ENCODE measurements at regions not wholly inside any gene's neighbourhood (a gene's known extent, or its start where the extent isn't known, plus 50 kb on each side); places are given as distances from the start of the nearest gene placed in this dataset.

- H3K36me3 ChIP-seq (ENCODE audit: insufficient read depth, low read length) = no peaks in the 10 kb centered on the region
- DNase-seq = no peak
- H3K9ac ChIP-seq (ENCODE audit: low read depth, low read length) = no peak overlapping the region
- H3K4me1 ChIP-seq (ENCODE audit: insufficient read depth, low read length) = no peaks in the 10 kb centered on the region
- no peaks in the 10 kb centered on the region for H3K27me3 ChIP-seq (ENCODE audit: insufficient read depth, low read length, poor library complexity)
- H3K9me3 ChIP-seq (ENCODE audit: insufficient read depth, low read length, severe bottlenecking) = peaks cover 3% of the 10 kb centered on the region
- H2AFZ ChIP-seq (ENCODE audit: low read depth, low read length) = no peak overlapping the region
- no peak overlapping the region for H3K4me3 ChIP-seq (ENCODE audit: low read depth in 1 of 2, low read length in 2 of 2)
- no peak overlapping the region for H3K27ac ChIP-seq (ENCODE audit: low read length)
- H4K20me1 ChIP-seq (ENCODE audit: insufficient read depth, low read length) = no peaks in the 10 kb centered on the region
- ATAC-seq (ENCODE audit: insufficient read depth, low read depth) = no peak
- TF ChIP-seq EZH2 (IDR thresholded peaks at IDR 0.05; ENCODE audit: borderline replicate concordance, low read depth, low read length, severe bottlenecking) = no peak
- H3K4me2 ChIP-seq (ENCODE audit: insufficient read depth, low read length) = no peak overlapping the region
- no peaks in the 10 kb centered on the region for H3K79me2 ChIP-seq (ENCODE audit: insufficient read depth, low read length)
Measured at GRCh38 chr18:22687892-22688680, 245.0 kb upstream of the RBBP8 start.

GRCh38 chr18:22688877-22689496 is 244.1 kb upstream of the RBBP8 start:
- H2AFZ ChIP-seq (ENCODE audit: low read depth, low read length) = no peak overlapping the region
- no peaks in the 10 kb centered on the region for H3K36me3 ChIP-seq (ENCODE audit: insufficient read depth, low read length)
- H3K27me3 ChIP-seq (ENCODE audit: insufficient read depth, low read length, poor library complexity) = no peaks in the 10 kb centered on the region
- TF ChIP-seq, protein P1, sequence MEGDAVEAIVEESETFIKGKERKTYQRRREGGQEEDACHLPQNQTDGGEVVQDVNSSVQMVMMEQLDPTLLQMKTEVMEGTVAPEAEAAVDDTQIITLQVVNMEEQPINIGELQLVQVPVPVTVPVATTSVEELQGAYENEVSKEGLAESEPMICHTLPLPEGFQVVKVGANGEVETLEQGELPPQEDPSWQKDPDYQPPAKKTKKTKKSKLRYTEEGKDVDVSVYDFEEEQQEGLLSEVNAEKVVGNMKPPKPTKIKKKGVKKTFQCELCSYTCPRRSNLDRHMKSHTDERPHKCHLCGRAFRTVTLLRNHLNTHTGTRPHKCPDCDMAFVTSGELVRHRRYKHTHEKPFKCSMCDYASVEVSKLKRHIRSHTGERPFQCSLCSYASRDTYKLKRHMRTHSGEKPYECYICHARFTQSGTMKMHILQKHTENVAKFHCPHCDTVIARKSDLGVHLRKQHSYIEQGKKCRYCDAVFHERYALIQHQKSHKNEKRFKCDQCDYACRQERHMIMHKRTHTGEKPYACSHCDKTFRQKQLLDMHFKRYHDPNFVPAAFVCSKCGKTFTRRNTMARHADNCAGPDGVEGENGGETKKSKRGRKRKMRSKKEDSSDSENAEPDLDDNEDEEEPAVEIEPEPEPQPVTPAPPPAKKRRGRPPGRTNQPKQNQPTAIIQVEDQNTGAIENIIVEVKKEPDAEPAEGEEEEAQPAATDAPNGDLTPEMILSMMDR (IDR thresholded peaks at IDR 0.05; ENCODE audit: borderline replicate concordance, extremely low read depth, low read length, poor library complexity, severe bottlenecking) = no peak
- TF ChIP-seq EZH2 (IDR thresholded peaks at IDR 0.05; ENCODE audit: borderline replicate concordance, low read depth, low read length, severe bottlenecking) = no peak
- no peaks in the 10 kb centered on the region for H3K4me1 ChIP-seq (ENCODE audit: insufficient read depth, low read length)
- no peak overlapping the region for H3K4me3 ChIP-seq (ENCODE audit: low read depth in 1 of 2, low read length in 2 of 2)
- no peaks in the 10 kb centered on the region for H3K79me2 ChIP-seq (ENCODE audit: insufficient read depth, low read length)
- no peaks in the 10 kb centered on the region for H4K20me1 ChIP-seq (ENCODE audit: insufficient read depth, low read length)
- H3K9me3 ChIP-seq (ENCODE audit: insufficient read depth, low read length, severe bottlenecking) = peaks cover 3% of the 10 kb centered on the region
- ATAC-seq (ENCODE audit: insufficient read depth, low read depth) = no peak
- no peak for DNase-seq
- H3K4me2 ChIP-seq (ENCODE audit: insufficient read depth, low read length) = no peak overlapping the region
- H3K27ac ChIP-seq (ENCODE audit: low read length) = no peak overlapping the region
- H3K9ac ChIP-seq (ENCODE audit: low read depth, low read length) = no peak overlapping the region

GRCh38 chr18:22689712-22690111 is 243.4 kb upstream of the RBBP8 start:
- Histone ChIP-seq H4K20me1 (ENCODE audit: insufficient read depth, low read length) (no peaks in the 10 kb centered on the region), H3K9ac (ENCODE audit: low read depth, low read length) (no peak overlapping the region), H2AFZ (ENCODE audit: low read depth, low read length) (no peak overlapping the region), H3K9me3 (ENCODE audit: insufficient read depth, low read length, severe bottlenecking) (peaks cover 3% of the 10 kb centered on the region), H3K4me1 (ENCODE audit: insufficient read depth, low read length) (no peaks in the 10 kb centered on the region), H3K79me2 (ENCODE audit: insufficient read depth, low read length) (no peaks in the 10 kb centered on the region), H3K4me3 (ENCODE audit: low read depth in 1 of 2, low read length in 2 of 2) (no peak overlapping the region), H3K4me2 (ENCODE audit: insufficient read depth, low read length) (no peak overlapping the region), H3K27ac (ENCODE audit: low read length) (no peak overlapping the region), H3K36me3 (ENCODE audit: insufficient read depth, low read length) (no peaks in the 10 kb centered on the region), H3K27me3 (ENCODE audit: insufficient read depth, low read length, poor library complexity) (no peaks in the 10 kb centered on the region)
- no peak for DNase-seq
- ATAC-seq (ENCODE audit: insufficient read depth, low read depth) = no peak
- TF ChIP-seq EZH2 (IDR thresholded peaks at IDR 0.05; ENCODE audit: borderline replicate concordance, low read depth, low read length, severe bottlenecking) = no peak
- TF ChIP-seq, protein P1 (IDR thresholded peaks at IDR 0.05; ENCODE audit: borderline replicate concordance, extremely low read depth, low read length, poor library complexity, severe bottlenecking) = no peak

DNA sequence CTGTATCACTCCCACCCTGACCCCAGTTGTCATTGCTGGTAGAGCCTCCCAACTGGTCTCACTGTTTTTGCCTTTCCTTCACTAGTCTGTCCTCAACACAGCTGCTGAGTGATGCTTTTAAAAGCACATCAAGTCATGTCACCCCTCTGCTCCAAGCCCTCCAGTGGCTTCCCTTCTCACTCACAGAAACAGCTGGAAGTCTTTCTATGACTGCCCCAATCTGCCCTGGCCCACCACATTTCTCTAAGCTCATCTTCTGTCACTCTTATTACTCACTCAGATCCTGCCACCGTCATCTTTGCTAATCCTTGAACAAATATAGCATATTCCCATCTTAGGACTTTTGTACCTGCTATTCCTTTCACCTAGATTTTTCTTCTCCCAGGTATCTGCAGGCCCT is 242.6 kb upstream of the RBBP8 start:
- H4K20me1 ChIP-seq (ENCODE audit: insufficient read depth, low read length) = no peaks in the 10 kb centered on the region
- no peak for ATAC-seq (ENCODE audit: insufficient read depth, low read depth)
- DNase-seq = no peak
- no peak overlapping the region for H3K4me3 ChIP-seq (ENCODE audit: low read depth in 1 of 2, low read length in 2 of 2)
- no peaks in the 10 kb centered on the region for H3K4me1 ChIP-seq (ENCODE audit: insufficient read depth, low read length)
- no peaks in the 10 kb centered on the region for H3K36me3 ChIP-seq (ENCODE audit: insufficient read depth, low read length)
- TF ChIP-seq, protein P1 (IDR thresholded peaks at IDR 0.05; ENCODE audit: borderline replicate concordance, extremely low read depth, low read length, poor library complexity, severe bottlenecking) = no peak
- no peak for TF ChIP-seq EZH2 (IDR thresholded peaks at IDR 0.05; ENCODE audit: borderline replicate concordance, low read depth, low read length, severe bottlenecking)
- no peaks in the 10 kb centered on the region for H3K79me2 ChIP-seq (ENCODE audit: insufficient read depth, low read length)
- no peak overlapping the region for H2AFZ ChIP-seq (ENCODE audit: low read depth, low read length)
- peaks cover 3% of the 10 kb centered on the region for H3K9me3 ChIP-seq (ENCODE audit: insufficient read depth, low read length, severe bottlenecking)
- no peaks in the 10 kb centered on the region for H3K27me3 ChIP-seq (ENCODE audit: insufficient read depth, low read length, poor library complexity)
- H3K4me2 ChIP-seq (ENCODE audit: insufficient read depth, low read length) = no peak overlapping the region
- no peak overlapping the region for H3K27ac ChIP-seq (ENCODE audit: low read length)
- H3K9ac ChIP-seq (ENCODE audit: low read depth, low read length) = no peak overlapping the region

Data from DND-41 (cell line).